HAP-1 (cell line): ENCODE measurements at regions not wholly inside any gene's neighbourhood (a gene's known extent, or its start where the extent isn't known, plus 50 kb on each side); places are given as distances from the start of the nearest gene placed in this dataset.

ENCODE experiments used
- DNase-seq, 2 experiments: peaks; one replicate each; pipeline ENCODE4 v3.0.0-alpha.2; 2016 to 2020; ENCODE audit warnings: low spot score in 2 of 2
- H3K27me3 ChIP-seq: fragments of 250-450 bp; sonication (Bioruptor Pico); 2 replicates; pipeline ENCODE4 v1.5.1; 2020; ENCODE audit warnings: low read depth, mild to moderate bottlenecking, moderate library complexity
- H3K36me3 ChIP-seq: fragments of 250-450 bp; sonication (Bioruptor Pico); replicated peaks from 2 replicates; pipeline ENCODE4 v1.5.1; 2020; ENCODE audit warnings: mild to moderate bottlenecking
- H3K4me1 ChIP-seq: fragments of 250-450 bp; sonication (Bioruptor Pico); 2 replicates; pipeline ENCODE4 v1.5.1; 2020; ENCODE audit warnings: mild to moderate bottlenecking
- H3K4me3 ChIP-seq: fragments of 250-450 bp; sonication (Bioruptor Pico); 2 replicates; pipeline ENCODE4 v1.5.1; 2020; ENCODE audit warnings: mild to moderate bottlenecking, moderate library complexity
- H3K9me3 ChIP-seq: fragments of 250-450 bp; sonication (Bioruptor Pico); 2 replicates; pipeline ENCODE4 v1.5.1; 2020; ENCODE audit warnings: mild to moderate bottlenecking, moderate library complexity
- in situ Hi-C: fragments of 300-500 bp; cut with MboI; formaldehyde crosslinking; loops from 3 replicates; pipeline ENCODE4 v1.14.3; 2020; ENCODE audit warnings: low sequenced_read_pairs, inconsistent platforms, mixed read lengths

GRCh38 chr3:67192466-67192865 is 194.4 kb downstream of the KBTBD8 start:
- in situ Hi-C loops, result no loop called here

GRCh38 chr3:67196677-67197076 is 198.6 kb downstream of the KBTBD8 start:
- H3K4me1 ChIP-seq, result no peaks in the 10 kb centered on the region
- no peaks in the 10 kb centered on the region for H3K27me3 ChIP-seq
- H3K9me3 ChIP-seq, result no peaks in the 10 kb centered on the region
- in situ Hi-C loops, result no loop called here
- no peak overlapping the region for H3K4me3 ChIP-seq
- no peaks in the 10 kb centered on the region for H3K36me3 ChIP-seq
- DNase-seq, result no peak

More at GRCh38 chr3:67192466-67192865, 194.4 kb downstream of the KBTBD8 start:
- Histone ChIP-seq H3K9me3 (no peaks in the 10 kb centered on the region), H3K4me1 (no peaks in the 10 kb centered on the region), H3K4me3 (no peak overlapping the region), H3K36me3 (no peaks in the 10 kb centered on the region), H3K27me3 (no peaks in the 10 kb centered on the region)
- no peak for DNase-seq

- in situ Hi-C loops, result no loop called here
- H3K4me1 ChIP-seq, result no peaks in the 10 kb centered on the region
- DNase-seq, result no peak
- H3K27me3 ChIP-seq, result no peaks in the 10 kb centered on the region
- no peaks in the 10 kb centered on the region for H3K9me3 ChIP-seq
- no peak overlapping the region for H3K4me3 ChIP-seq
- H3K36me3 ChIP-seq, result no peaks in the 10 kb centered on the region
These were observed 200.3 kb downstream of the KBTBD8 start for GRCh38 chr3:67198374-67198773.

GRCh38 chr3:67200618-67201017 is 202.5 kb downstream of the KBTBD8 start:
- Histone ChIP-seq H3K27me3 (no peaks in the 10 kb centered on the region), H3K36me3 (no peaks in the 10 kb centered on the region), H3K4me1 (no peaks in the 10 kb centered on the region), H3K9me3 (no peaks in the 10 kb centered on the region), H3K4me3 (no peak overlapping the region)
- DNase-seq, result no peak
- in situ Hi-C loops, result no loop called here

- in situ Hi-C loops, result no loop called here
- DNase-seq, result no peak
- Histone ChIP-seq H3K27me3 (no peaks in the 10 kb centered on the region), H3K36me3 (no peaks in the 10 kb centered on the region), H3K4me3 (no peak overlapping the region), H3K9me3 (no peaks in the 10 kb centered on the region), H3K4me1 (no peaks in the 10 kb centered on the region)
These were observed 202.9 kb downstream of the KBTBD8 start for GRCh38 chr3:67201026-67201425.

- H3K36me3 ChIP-seq, result no peaks in the 10 kb centered on the region
- in situ Hi-C loops, result no loop called here
- no peak overlapping the region for H3K4me3 ChIP-seq
- H3K27me3 ChIP-seq, result no peaks in the 10 kb centered on the region
- H3K4me1 ChIP-seq, result no peaks in the 10 kb centered on the region
- no peak for DNase-seq
- no peaks in the 10 kb centered on the region for H3K9me3 ChIP-seq
These were observed 203.9 kb downstream of the KBTBD8 start for GRCh38 chr3:67202053-67202452.

- DNase-seq, result no peak
- no peak overlapping the region for H3K4me3 ChIP-seq
- in situ Hi-C loops, result no loop called here
- H3K27me3 ChIP-seq, result peaks cover 6% of the 10 kb centered on the region; the same call in 1 of the 2 replicates
- H3K36me3 ChIP-seq, result no peaks in the 10 kb centered on the region
- no peaks in the 10 kb centered on the region for H3K9me3 ChIP-seq
- H3K4me1 ChIP-seq, result no peaks in the 10 kb centered on the region
These were observed 206.8 kb downstream of the KBTBD8 start for GRCh38 chr3:67204951-67205350.

- no peaks in the 10 kb centered on the region for H3K4me1 ChIP-seq
- H3K9me3 ChIP-seq, result no peaks in the 10 kb centered on the region
- DNase-seq, result no peak
- H3K27me3 ChIP-seq, result no peaks in the 10 kb centered on the region
- no peak overlapping the region for H3K4me3 ChIP-seq
- in situ Hi-C loops, result no loop called here
- no peaks in the 10 kb centered on the region for H3K36me3 ChIP-seq
These were observed 217.6 kb downstream of the KBTBD8 start for GRCh38 chr3:67215690-67216089.

- no peak for DNase-seq
- no peak overlapping the region for H3K4me3 ChIP-seq
- H3K4me1 ChIP-seq, result no peaks in the 10 kb centered on the region
- H3K9me3 ChIP-seq, result no peaks in the 10 kb centered on the region
- in situ Hi-C loops, result no loop called here
- no peaks in the 10 kb centered on the region for H3K36me3 ChIP-seq
- no peaks in the 10 kb centered on the region for H3K27me3 ChIP-seq
These were observed 228.9 kb downstream of the KBTBD8 start for GRCh38 chr3:67227030-67227429.

GRCh38 chr3:67228136-67228535 is 230.0 kb downstream of the KBTBD8 start:
- Histone ChIP-seq H3K9me3 (no peaks in the 10 kb centered on the region), H3K4me3 (no peak overlapping the region), H3K36me3 (no peaks in the 10 kb centered on the region), H3K27me3 (no peaks in the 10 kb centered on the region), H3K4me1 (no peaks in the 10 kb centered on the region)
- DNase-seq, result no peak
- in situ Hi-C loops, result no loop called here

- Histone ChIP-seq H3K27me3 (no peaks in the 10 kb centered on the region), H3K36me3 (no peaks in the 10 kb centered on the region), H3K9me3 (no peaks in the 10 kb centered on the region), H3K4me3 (no peak overlapping the region), H3K4me1 (no peaks in the 10 kb centered on the region)
- in situ Hi-C loops, result no loop called here
- DNase-seq, result no peak
These were observed 234.5 kb downstream of the KBTBD8 start for GRCh38 chr3:67232642-67233041.

GRCh38 chr3:67239353-67239752 is 241.2 kb downstream of the KBTBD8 start:
- H3K4me3 ChIP-seq, result no peak overlapping the region
- in situ Hi-C loops, result no loop called here
- no peaks in the 10 kb centered on the region for H3K36me3 ChIP-seq
- no peaks in the 10 kb centered on the region for H3K4me1 ChIP-seq
- no peak for DNase-seq
- H3K27me3 ChIP-seq, result peaks cover 2% of the 10 kb centered on the region; the same call in 1 of the 2 replicates
- no peaks in the 10 kb centered on the region for H3K9me3 ChIP-seq

GRCh38 chr3:67241084-67241483 is 243.0 kb downstream of the KBTBD8 start:
- H3K36me3 ChIP-seq, result no peaks in the 10 kb centered on the region
- no peaks in the 10 kb centered on the region for H3K4me1 ChIP-seq
- DNase-seq, result no peak
- no peaks in the 10 kb centered on the region for H3K9me3 ChIP-seq
- peaks cover 2% of the 10 kb centered on the region; the same call in 1 of the 2 replicates for H3K27me3 ChIP-seq
- in situ Hi-C loops, result no loop called here
- no peak overlapping the region for H3K4me3 ChIP-seq

- in situ Hi-C loops, result no loop called here
- Histone ChIP-seq H3K36me3 (no peaks in the 10 kb centered on the region), H3K4me1 (no peaks in the 10 kb centered on the region; the same call in 1 of the 2 replicates), H3K4me3 (no peak overlapping the region), H3K9me3 (no peaks in the 10 kb centered on the region), H3K27me3 (peaks cover 2% of the 10 kb centered on the region; the same call in 1 of the 2 replicates)
- DNase-seq, result no peak
These were observed 246.0 kb downstream of the KBTBD8 start for GRCh38 chr3:67244130-67244529.

- Histone ChIP-seq H3K9me3 (no peaks in the 10 kb centered on the region), H3K4me3 (no peak overlapping the region), H3K27me3 (peaks cover 2% of the 10 kb centered on the region; the same call in 1 of the 2 replicates), H3K4me1 (no peaks in the 10 kb centered on the region; the same call in 1 of the 2 replicates), H3K36me3 (no peaks in the 10 kb centered on the region)
- DNase-seq, result no peak
- in situ Hi-C loops, result no loop called here
These were observed 247.4 kb downstream of the KBTBD8 start for GRCh38 chr3:67245545-67245944.
